Activated effector memory CD4-positive, alpha-beta T cell treated with Interleukin-2 at 50 U/mL for 16 hours (primary cell): ENCODE measurements at regions not wholly inside any gene's neighbourhood (a gene's known extent, or its start where the extent isn't known, plus 50 kb on each side); places are given as distances from the start of the nearest gene placed in this dataset.
"Not testable (repeated sequence)": the region's sequence is repeated elsewhere in the genome, so short reads cannot be mapped to it uniquely, and the experiment has no call there.

Experiments used
- DNase-seq: peaks from one replicate; pipeline ENCODE4 v3.0.0-alpha.2; 2020

DNA sequence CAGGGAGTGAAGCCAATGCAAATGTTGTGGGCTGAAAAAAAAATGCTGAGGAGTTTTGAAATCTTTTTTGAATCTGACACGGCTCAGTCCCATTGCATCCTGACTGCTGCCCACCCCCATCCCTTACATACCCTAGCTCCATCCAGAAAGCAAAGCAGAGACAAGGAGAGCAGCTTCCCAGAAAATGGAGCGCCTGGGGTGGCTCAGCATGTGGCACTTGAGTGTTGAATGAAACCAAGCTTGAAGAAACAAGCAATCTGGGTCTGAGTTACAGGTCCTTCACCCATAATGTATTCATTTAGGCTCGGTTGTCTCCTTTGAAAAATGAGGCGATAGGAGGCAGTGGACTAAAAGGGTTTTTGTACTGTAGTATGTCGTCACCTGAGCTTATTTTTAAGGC is 244.2 kb upstream of the ACVR2A start:
- DNase-seq: no peak

DNA sequence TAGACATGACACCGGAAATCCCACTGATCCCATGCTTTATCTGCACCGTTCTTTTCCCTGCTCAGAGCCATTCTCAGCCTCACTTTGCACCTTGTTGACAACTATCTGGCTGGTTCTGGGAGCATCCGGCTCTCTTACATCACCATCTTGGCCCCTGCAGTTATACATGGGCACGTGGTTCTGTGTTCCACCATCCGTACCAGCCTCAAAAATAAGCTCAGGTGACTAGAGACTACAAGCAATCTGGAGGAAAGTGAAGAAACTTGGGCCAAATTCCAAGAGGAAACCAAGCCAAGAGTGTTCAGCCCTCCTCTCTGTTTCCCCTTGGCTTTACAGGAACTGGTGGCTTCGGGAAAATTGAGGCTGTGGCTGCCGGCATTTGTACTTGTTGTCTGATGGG is 244.6 kb upstream of the ACVR2A start:
- DNase-seq: no peak

DNA sequence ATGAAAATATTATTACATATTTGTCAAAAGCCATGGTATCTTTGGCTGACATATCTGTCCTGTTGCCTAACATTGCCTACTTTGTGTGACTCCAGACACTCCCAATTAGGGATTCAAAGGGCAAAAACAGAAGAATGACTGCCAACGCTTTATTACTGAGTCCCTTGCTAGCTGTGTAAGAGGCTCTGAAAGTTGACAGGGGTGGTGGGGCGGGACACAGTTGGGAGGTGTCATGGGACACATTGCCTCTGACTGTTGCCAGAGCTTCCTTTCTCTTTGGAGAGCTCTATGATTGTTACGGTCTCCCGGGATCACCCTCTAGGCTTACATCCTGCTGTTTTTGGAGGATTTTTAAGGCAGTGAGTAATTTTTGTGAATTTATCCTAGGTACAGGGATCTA is 249.6 kb upstream of the ACVR2A start:
- DNase-seq: no peak

GRCh38 chr2:147594038-147594437 is 250.8 kb upstream of the ACVR2A start:
- no peak for DNase-seq

DNA sequence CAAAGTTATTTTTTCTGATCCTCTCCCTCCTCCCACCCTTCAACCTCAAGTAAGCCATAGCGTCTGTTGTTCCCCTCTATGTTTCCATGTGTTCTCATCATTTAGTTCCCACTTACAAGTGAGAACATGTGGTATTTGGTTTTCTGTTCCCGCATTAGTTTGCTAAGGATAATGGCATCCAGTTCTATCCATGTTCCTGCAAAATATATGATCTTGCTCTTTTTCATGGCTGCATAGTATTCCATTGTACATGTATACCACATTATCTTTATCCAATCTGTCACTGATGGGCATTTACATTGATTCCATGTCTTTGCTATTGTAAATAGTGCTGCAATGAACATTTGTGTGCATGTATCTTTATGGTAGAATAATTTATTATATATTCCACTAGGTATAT is 252.0 kb upstream of the ACVR2A start:
- DNase-seq: not testable (repeated sequence)

DNA sequence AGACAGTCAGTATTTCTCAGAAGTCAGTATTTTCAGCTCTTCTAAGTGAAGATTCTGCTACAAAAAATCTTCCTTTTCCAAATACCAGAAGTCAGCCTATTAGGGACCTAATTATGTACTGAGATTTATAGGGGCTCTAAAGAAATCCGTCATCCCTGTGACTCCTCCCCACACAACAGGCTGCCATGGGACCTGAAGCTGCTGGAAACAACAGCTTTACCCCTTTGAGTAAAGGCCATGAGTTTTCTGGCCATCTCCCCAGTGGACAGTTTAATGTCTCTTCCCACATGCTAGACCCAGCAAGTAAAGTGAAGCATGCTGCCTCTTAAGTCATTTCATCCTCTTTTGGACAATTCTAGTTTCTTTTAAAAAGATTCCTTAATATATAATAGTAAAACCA is 255.7 kb upstream of the ACVR2A start:
- DNase-seq: no peak

GRCh38 chr2:147588191-147588590 is 256.6 kb upstream of the ACVR2A start:
- DNase-seq: no peak

DNA sequence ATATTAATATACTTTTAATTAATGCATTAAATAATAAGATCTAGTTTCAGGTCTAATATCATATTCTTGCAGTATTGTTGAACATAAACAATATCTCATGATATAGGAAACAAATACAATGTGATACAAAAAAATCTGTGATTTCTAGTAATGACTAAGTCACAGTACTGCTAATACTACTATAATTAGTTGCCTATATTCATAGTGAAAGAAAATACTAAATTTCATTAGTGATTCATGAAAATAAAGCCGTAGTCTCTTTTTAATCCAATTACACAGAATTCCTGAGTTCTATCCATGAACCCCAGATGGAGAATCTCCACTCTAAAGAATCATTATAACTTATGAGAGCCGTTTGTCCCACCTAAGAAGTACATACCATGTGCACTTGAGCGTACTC is 266.3 kb upstream of the ACVR2A start:
- no peak for DNase-seq

DNA sequence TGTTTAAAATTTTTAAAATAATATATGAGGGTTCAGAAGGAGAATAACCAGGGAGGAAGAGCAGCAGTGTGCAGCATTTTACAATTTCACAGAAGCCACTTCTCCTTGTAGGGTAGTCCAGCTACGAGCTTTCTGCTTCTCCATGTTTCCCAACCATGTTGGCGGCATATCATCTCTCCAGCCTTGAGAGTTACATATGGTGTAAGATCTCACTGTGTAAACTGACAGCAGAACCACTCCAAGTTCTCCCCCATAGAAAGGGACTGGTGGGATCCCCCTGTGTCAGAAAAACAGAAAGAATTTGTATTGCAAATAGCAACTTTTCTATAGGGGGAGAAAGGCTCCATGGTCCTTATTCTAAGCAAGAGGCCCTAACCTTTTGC is 266.8 kb upstream of the ACVR2A start:
- DNase-seq: no peak

- DNase-seq: no peak
Observed at GRCh38 chr2:147577323-147577997, 267.4 kb upstream of the ACVR2A start.

DNA sequence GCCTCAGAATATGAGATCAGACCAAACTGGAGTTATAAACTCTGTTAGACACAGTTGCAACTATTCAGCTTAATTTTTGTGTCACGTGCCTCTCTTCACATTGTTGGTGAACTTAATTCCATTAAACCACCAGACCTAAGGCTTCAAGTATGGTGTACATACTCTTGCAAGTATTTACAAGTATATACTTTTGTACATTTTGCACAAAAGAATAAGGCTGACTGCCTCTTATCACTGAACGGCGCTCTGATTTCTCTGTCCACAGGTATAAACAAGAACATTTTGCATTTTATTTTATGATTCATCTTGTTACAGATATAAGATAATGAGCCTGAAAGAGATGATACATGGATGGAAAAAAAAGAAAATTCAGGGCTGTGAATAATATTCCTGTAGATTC is 269.7 kb upstream of the ACVR2A start:
- no peak for DNase-seq

GRCh38 chr2:147572622-147573021 is 272.2 kb upstream of the ACVR2A start:
- DNase-seq: no peak

DNA sequence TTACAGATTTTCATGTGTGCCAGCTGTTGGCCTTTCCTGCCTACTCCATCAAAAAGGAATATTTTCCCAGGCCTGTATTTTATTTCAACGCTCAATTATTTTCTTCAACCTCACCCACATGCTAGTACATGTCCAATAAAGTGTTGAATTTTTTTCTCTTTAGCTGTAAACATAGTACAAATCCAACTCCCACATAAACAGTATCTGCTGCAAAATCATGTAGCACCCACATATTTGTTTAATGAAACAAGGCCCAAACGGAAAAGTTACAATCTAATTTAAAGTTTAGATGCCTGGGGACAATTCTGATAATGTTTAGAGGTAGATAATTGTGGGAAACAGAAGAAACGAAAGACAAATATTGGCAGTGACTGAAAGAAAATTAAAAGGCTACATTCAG is 275.4 kb upstream of the ACVR2A start:
- no peak for DNase-seq

DNA sequence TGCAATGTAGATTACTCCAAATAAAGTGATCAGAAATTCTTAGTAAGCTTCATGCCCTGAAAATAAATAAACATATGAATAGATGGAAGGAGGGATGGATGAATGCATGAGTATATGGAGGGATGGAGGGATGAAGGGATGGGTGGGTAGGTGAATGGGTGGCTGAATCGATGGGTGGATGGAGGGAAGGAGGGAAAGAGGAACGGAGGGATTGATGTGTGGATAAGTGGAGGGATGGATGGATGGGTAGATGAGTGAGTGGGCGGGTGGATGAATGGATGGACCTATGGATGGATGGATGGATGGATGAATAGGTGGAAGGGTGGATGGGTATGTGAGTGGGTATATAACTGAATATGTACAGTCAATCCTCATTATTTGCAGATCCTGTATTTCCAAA is 276.7 kb upstream of the ACVR2A start:
- DNase-seq: no peak

GRCh38 chr2:147567136-147567535 is 277.7 kb upstream of the ACVR2A start:
- no peak for DNase-seq

- DNase-seq: no peak
Observed at GRCh38 chr2:147560810-147561535, 283.9 kb upstream of the ACVR2A start.

DNA sequence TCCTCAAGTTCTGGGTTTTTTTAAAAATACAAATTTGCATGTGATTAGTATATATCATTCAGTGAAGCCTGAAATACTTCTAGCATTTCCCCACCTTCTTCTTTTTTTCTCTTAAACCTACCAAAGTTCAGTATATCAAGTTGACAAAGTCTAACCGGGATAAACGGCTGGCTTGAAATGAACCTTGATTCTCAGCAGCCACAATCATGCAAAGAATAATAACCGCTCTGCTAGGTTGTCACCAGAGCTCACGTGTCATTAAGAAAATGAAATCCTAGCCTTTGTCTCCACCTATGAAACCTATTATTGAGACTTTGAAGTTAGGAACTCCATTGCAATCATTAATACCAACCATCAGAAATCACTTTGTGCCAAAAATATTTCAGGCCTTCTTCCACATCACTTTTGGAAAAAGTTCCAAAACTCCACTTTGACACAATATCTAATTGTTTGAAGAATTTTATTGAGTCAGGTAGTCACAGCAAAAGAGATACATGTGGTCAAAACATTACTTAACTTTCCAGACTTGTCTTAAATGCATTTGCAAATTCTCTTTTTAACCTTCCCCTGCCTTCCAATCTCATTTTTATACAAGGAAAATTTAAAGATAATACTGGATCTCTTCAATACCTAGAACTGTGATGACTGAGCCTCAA is 285.6 kb upstream of the ACVR2A start:
- DNase-seq: no peak

GRCh38 chr2:147558620-147559019 is 286.2 kb upstream of the ACVR2A start:
- no peak for DNase-seq

- DNase-seq: no peak
Observed at GRCh38 chr2:147554521-147555107, 290.2 kb upstream of the ACVR2A start.

DNA sequence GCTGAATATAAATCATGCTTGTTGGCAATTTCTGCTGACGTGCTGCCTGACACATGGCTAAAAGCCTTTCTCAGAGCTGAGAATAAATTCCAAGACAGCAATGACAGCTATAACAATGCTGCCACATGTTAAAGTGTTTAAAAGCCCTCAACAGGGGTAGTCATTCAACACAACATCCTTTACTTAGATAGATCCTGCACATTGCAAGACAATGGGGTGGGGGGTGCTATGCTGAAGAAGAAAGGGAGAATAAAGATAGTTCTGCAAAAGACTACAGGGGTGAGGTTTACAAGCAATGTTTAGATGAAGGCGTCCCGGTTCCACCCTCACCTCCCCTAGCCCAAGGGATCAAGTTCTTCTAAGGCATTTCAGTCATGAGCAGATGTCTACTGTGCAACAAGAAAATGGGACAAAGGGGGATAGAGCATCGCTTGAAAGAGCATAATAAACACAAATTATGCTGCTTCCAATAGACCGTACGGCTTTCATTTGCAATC is 291.0 kb upstream of the ACVR2A start:
- DNase-seq: no peak

DNA sequence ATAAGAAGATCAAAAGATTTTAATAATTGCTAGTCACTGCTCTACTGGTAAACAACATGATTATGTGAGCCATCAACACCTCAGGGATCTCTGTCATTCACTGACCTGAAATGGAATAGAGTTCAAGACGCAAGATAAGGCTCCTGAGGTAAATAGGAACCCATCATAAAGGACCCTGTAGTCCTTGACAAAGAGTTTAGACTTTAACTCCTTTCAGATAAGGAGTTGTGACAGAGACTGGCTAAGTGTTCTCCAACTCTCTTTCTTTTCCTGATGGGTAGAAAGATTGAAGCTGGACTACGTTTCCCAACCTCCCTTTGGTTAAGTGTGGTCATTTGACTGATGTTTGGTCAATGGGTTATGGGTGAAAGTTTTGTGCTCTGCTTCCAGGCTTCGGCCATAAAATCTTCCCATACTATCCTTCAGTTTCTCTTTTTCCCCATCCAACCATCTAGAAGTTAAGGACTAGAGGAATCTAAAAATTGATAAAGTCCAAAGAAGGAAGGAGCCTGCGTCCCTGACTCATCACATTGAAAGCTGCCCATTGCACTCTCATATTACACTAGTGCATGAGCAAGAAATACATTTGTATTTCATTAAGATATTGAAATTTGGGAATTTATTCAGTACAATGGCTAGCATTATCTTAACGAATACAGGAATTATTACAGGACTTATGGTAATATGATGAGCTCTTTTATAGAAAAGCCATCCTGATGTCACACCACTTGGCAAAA is 293.7 kb upstream of the ACVR2A start:
- DNase-seq: no peak

- DNase-seq: no peak
Observed at GRCh38 chr2:147549054-147549453, 295.8 kb upstream of the ACVR2A start.

- no peak for DNase-seq
Observed at GRCh38 chr2:147548451-147548850, 296.4 kb upstream of the ACVR2A start.
